ENCODE measurements at regions not wholly inside any gene's neighbourhood (a gene's known extent, or its start where the extent isn't known, plus 50 kb on each side); places are given as distances from the start of the nearest gene placed in this dataset.

- Histone ChIP-seq H3K27ac (no peak overlapping the region), H3K36me3 (no peaks in the 10 kb centered on the region), H3K4me3 (no peak overlapping the region), H3K4me1 (no peaks in the 10 kb centered on the region), H3K27me3 (ENCODE audit: low read depth) (no peaks in the 10 kb centered on the region), H3K9me3 (no peaks in the 10 kb centered on the region)
- TF ChIP-seq CTCF (IDR thresholded peaks at IDR 0.05): peak; percentile 61
- ATAC-seq: no peak
- DNase-seq: no peak
- intact Hi-C loops (cut with DNase I): no loop called here
Measured at GRCh38 chr4:64584981-64585557, 175.8 kb upstream of the TECRL start.

GRCh38 chr4:64584125-64584524, 174.9 kb upstream of the TECRL start:
- no peaks in the 10 kb centered on the region for H3K36me3 ChIP-seq
- H3K27ac ChIP-seq: no peak overlapping the region
- H3K9me3 ChIP-seq: no peaks in the 10 kb centered on the region
- no peak for TF ChIP-seq CTCF (IDR thresholded peaks at IDR 0.05)
- no peak overlapping the region for H3K4me3 ChIP-seq
- no peaks in the 10 kb centered on the region for H3K27me3 ChIP-seq (ENCODE audit: low read depth)
- intact Hi-C loops (cut with DNase I): no loop called here
- no peak for ATAC-seq
- no peak for DNase-seq
- H3K4me1 ChIP-seq: no peaks in the 10 kb centered on the region

GRCh38 chr4:64582492-64582891, 173.2 kb upstream of the TECRL start:
- H3K27ac ChIP-seq: no peak overlapping the region
- H3K4me3 ChIP-seq: no peak overlapping the region
- H3K36me3 ChIP-seq: no peaks in the 10 kb centered on the region
- ATAC-seq (no peak), DNase-seq (no peak)
- TF ChIP-seq CTCF (IDR thresholded peaks at IDR 0.05): no peak
- no peaks in the 10 kb centered on the region for H3K27me3 ChIP-seq (ENCODE audit: low read depth)
- H3K9me3 ChIP-seq: no peaks in the 10 kb centered on the region
- intact Hi-C loops (cut with DNase I): no loop called here
- no peaks in the 10 kb centered on the region for H3K4me1 ChIP-seq

- TF ChIP-seq CTCF (IDR thresholded peaks at IDR 0.05): no peak
Measured at GRCh38 chr4:64581422-64581821, 172.2 kb upstream of the TECRL start.

GRCh38 chr4:64564126-64564525, 154.9 kb upstream of the TECRL start:
- intact Hi-C loops (cut with DNase I): no loop called here
- H3K9me3 ChIP-seq: no peaks in the 10 kb centered on the region
- TF ChIP-seq CTCF (IDR thresholded peaks at IDR 0.05): no peak
- no peak overlapping the region for H3K4me3 ChIP-seq
- no peak for ATAC-seq
- no peaks in the 10 kb centered on the region for H3K4me1 ChIP-seq
- no peaks in the 10 kb centered on the region for H3K36me3 ChIP-seq
- H3K27me3 ChIP-seq (ENCODE audit: low read depth): no peaks in the 10 kb centered on the region
- no peak for DNase-seq
- H3K27ac ChIP-seq: no peak overlapping the region

More at GRCh38 chr4:64581422-64581821, 172.2 kb upstream of the TECRL start:
- Histone ChIP-seq H3K4me1 (no peaks in the 10 kb centered on the region), H3K27ac (no peak overlapping the region), H3K4me3 (no peak overlapping the region), H3K9me3 (no peaks in the 10 kb centered on the region), H3K27me3 (ENCODE audit: low read depth) (no peaks in the 10 kb centered on the region), H3K36me3 (no peaks in the 10 kb centered on the region)
- DNase-seq (no peak), ATAC-seq (no peak)
- intact Hi-C loops (cut with DNase I): no loop called here

- no peaks in the 10 kb centered on the region for H3K36me3 ChIP-seq
- TF ChIP-seq CTCF (IDR thresholded peaks at IDR 0.05): no peak
- intact Hi-C loops (cut with DNase I): no loop called here
- ATAC-seq: no peak
- no peak for DNase-seq
- H3K27me3 ChIP-seq (ENCODE audit: low read depth): no peaks in the 10 kb centered on the region
- no peak overlapping the region for H3K4me3 ChIP-seq
- H3K27ac ChIP-seq: no peak overlapping the region
- no peaks in the 10 kb centered on the region for H3K9me3 ChIP-seq
- no peaks in the 10 kb centered on the region for H3K4me1 ChIP-seq
Measured at GRCh38 chr4:64559571-64559970, 150.3 kb upstream of the TECRL start.

Data from lower lobe of right lung (tissue), 2 donors.